Stimulated activated CD4-positive, alpha-beta T cell treated with anti-CD3 and anti-CD28 coated beads, Interleukin-2, amount 100 ng/mL, for 4 hours (primary cell): ENCODE measurements at regions not wholly inside any gene's neighbourhood (a gene's known extent, or its start where the extent isn't known, plus 50 kb on each side); places are given as distances from the start of the nearest gene placed in this dataset.

ENCODE experiments used
- DNase-seq: peaks from one replicate; pipeline ENCODE4 v3.0.0-alpha.2; 2020; ENCODE audit warnings: low read depth

GRCh38 chr2:220915092-220915623 lies 656.9 kb downstream of the EPHA4 start:
- DNase-seq: no peak

GRCh38 chr2:220916931-220917330 lies 655.2 kb downstream of the EPHA4 start:
- DNase-seq: no peak

- DNase-seq: no peak
These were observed 641.6 kb downstream of the EPHA4 start for GRCh38 chr2:220930271-220931076.

GRCh38 chr2:220931491-220931890 lies 640.6 kb downstream of the EPHA4 start:
- no peak for DNase-seq

GRCh38 chr2:220932041-220932440 lies 640.1 kb downstream of the EPHA4 start:
- DNase-seq: no peak

GRCh38 chr2:220935789-220936321 lies 636.2 kb downstream of the EPHA4 start:
- no peak for DNase-seq

GRCh38 chr2:220936641-220937197 lies 635.4 kb downstream of the EPHA4 start:
- DNase-seq: no peak

- no peak for DNase-seq
These were observed 634.9 kb downstream of the EPHA4 start for GRCh38 chr2:220937245-220937644.

GRCh38 chr2:220940646-220941045 lies 631.5 kb downstream of the EPHA4 start:
- DNase-seq: no peak

GRCh38 chr2:220941683-220942082 lies 630.4 kb downstream of the EPHA4 start:
- no peak for DNase-seq

GRCh38 chr2:220946552-220946951 lies 625.6 kb downstream of the EPHA4 start:
- no peak for DNase-seq

GRCh38 chr2:220948579-220948978 lies 623.5 kb downstream of the EPHA4 start:
- DNase-seq: no peak

GRCh38 chr2:220949466-220949865 lies 622.6 kb downstream of the EPHA4 start:
- DNase-seq: no peak

GRCh38 chr2:220955776-220956175 lies 616.3 kb downstream of the EPHA4 start:
- no peak for DNase-seq

- no peak for DNase-seq
These were observed 615.7 kb downstream of the EPHA4 start for GRCh38 chr2:220956429-220956828.

GRCh38 chr2:220959391-220959802 lies 612.7 kb downstream of the EPHA4 start:
- DNase-seq: no peak

GRCh38 chr2:220961143-220961860 lies 610.8 kb downstream of the EPHA4 start:
- no peak for DNase-seq

GRCh38 chr2:220962556-220962955 lies 609.5 kb downstream of the EPHA4 start:
- no peak for DNase-seq

- no peak for DNase-seq
These were observed 609.0 kb downstream of the EPHA4 start for GRCh38 chr2:220963076-220963475.

GRCh38 chr2:220963930-220964329 lies 608.2 kb downstream of the EPHA4 start:
- DNase-seq: no peak

GRCh38 chr2:220966636-220967035 lies 605.5 kb downstream of the EPHA4 start:
- no peak for DNase-seq

GRCh38 chr2:220969348-220969747 lies 602.8 kb downstream of the EPHA4 start:
- DNase-seq: no peak
